Stimulated activated CD4-positive, alpha-beta T cell treated with anti-CD3 and anti-CD28 coated beads, Interleukin-15, amount 100 ng/mL, for 48 hours (primary cell): ENCODE measurements at regions not wholly inside any gene's neighbourhood (a gene's known extent, or its start where the extent isn't known, plus 50 kb on each side); places are given as distances from the start of the nearest gene placed in this dataset.
"Not testable (repeated sequence)": the region's sequence is repeated elsewhere in the genome, so short reads cannot be mapped to it uniquely, and the experiment has no call there.

Source experiments
- DNase-seq, 2 donors: peaks; one replicate each; pipeline ENCODE4 v3.0.0-alpha.2; 2020; ENCODE audit warnings: low read depth in 2 of 2

DNA sequence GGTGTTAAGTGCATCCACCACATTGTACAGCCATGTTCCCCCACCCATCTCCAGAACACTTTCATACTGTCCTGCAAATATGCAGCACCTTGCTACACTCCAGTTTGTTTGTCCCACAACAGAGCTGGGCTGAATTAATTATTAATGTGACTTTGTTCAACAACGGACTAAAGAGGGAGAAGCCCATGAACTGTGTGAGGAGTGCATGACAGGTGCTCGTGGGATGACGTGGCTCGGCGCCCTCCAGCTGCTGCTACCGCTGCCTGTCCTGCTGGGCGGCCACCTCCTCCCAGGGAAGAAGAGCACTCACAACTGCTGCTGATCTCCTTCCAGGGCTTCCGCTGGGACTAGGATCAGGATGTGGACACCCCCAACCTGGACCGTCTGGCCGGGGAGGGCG, 111.2 kb upstream of the DEFB108B start:
- not testable (repeated sequence) for DNase-seq

DNA sequence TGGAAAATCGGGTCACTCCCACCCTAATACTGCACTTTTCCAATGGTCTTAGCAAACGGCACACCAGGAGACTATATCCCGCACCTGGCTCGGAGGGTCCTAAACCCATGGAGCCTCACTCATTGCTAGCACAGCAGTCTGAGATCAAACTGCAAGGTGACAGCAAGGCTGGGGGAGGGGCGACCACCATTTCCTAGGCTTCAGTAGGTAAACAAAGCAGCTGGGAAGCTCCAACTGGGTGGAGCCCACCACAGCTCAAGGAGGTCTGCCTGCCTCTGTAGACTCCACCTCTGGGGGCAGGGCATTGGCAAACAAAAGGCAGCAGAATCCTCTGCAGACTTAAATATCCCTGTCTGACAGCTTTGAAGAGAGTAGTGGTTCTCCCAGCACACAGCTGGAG, 109.0 kb upstream of the DEFB108B start:
- not testable (repeated sequence) for DNase-seq

GRCh38 chr11:71730748-71731147, 102.3 kb upstream of the DEFB108B start:
- DNase-seq, result not testable (repeated sequence)

DNA sequence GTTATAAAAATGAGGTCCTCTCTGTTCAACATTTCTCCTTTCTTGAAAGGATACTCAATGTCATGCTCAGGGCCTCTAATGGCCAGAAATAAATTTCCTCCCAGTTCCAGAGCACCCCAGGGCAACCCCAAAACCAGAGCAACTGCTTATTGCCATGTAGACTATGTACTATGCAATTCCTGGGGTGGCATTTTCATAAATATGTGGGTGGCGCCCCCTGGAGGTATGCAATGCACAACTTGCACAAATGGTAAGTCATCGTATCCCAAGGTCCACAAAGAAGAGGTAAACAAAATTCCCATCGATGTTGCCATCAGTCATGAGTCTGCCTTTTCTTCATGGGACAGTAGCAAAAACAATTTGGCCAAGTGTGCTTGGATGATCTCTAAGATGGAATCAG, 98.6 kb upstream of the DEFB108B start:
- DNase-seq, result not testable (repeated sequence)

DNA sequence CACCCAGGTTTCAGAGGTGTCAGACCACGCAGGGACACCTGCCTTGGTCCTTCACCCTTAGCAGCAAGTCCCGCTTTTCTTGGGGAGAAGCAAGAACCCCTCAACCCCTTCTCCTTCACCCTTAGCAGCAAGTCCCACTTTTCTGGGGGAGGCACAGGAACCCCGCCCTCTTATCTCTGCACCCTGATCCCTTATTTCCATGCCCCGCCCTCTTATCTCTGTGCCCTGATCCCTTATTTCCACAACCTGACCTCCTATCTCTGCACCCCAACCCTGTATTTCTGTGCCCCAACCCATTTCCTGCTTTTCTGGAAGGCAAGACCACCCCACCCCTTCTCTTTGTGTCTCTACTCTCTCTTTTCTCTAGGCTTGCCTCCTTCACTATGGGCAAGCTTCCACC, 94.7 kb upstream of the DEFB108B start:
- DNase-seq, result not testable (repeated sequence)

DNA sequence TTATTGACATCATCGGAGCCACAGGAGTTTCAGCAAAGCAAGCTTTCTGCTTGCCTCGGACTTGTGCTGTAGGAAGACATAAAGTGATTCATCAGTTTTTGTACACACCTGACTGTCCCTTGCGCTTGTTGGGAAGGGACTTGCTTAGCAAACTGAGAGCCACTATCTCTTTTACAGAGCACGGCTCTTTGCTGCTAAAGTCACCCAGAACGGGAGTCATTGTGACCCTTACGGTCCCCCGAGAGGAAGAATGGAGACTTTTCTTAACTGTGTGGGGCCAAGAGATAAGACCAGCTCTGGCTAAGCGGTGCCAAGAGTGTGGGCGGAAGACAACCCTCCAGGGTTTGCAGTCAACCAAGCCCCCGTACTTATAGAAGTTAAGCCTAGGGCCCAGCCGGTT, 89.6 kb upstream of the DEFB108B start:
- not testable (repeated sequence) for DNase-seq

GRCh38 chr11:71745656-71746055, 87.3 kb upstream of the DEFB108B start:
- not testable (repeated sequence) for DNase-seq

GRCh38 chr11:71746263-71746662, 86.7 kb upstream of the DEFB108B start:
- not testable (repeated sequence) for DNase-seq

- not testable (repeated sequence) for DNase-seq
These were observed 83.9 kb upstream of the DEFB108B start for GRCh38 chr11:71748965-71749620.

GRCh38 chr11:71750908-71751307, 82.1 kb upstream of the DEFB108B start:
- not testable (repeated sequence) for DNase-seq

DNA sequence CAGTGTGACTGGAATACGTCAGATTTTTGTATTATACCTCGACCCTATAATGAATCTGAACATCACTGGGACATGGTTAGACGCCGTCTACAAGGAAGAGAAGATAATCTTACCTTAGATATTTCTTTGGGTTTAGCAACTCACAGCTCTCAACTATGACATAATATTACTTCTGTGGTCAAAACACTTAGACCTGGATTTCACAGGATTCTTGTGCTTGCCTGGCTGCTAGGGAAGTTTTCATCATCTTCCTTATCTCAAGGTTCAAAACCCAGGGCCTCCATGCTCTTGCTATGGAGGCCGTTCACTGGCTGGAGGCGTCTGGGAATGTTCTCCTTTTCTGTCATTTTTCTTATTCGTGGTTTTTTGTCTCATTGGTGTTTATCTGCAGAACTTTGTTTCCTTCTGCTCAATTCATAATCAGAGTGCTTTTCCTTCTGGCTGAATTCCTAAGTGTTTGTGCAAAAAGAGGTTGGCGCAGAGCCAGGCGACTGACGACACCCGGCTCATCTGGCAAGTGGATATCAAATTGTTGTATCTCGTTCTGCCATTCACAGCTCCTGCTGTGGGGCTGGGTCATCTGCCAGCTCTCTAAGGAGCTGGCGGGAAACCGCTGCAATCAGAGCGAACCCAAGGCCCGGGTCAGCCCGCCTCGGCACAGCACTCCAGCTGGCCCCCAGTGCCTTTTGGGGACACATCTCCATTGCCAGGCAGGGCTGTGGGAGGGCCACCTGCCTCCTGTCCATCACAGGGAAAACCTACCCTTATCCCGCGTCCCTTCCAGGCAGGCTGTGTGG, 68.1 kb upstream of the DEFB108B start:
- not testable (repeated sequence) for DNase-seq

DNA sequence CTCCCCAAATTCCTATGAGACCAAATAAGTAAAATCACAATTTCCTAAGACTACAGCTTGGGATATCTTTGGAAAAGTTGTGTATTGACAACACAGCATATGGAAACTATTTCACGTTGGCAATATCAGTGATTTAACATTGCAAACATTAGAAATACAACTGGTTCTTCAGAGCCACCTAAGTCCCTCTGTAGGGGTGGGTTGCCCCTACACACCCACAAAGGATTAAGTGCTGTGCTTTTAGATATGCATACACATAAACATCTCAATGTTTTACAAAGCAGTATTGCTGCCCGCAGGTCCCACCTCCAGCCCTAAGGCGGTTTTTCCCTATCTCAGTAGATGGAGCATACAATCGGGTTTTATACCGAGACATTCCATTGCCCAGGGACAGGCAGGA, 66.0 kb upstream of the DEFB108B start:
- not testable (repeated sequence) for DNase-seq

GRCh38 chr11:71772193-71772592, 60.8 kb upstream of the DEFB108B start:
- DNase-seq, result not testable (repeated sequence)

DNA sequence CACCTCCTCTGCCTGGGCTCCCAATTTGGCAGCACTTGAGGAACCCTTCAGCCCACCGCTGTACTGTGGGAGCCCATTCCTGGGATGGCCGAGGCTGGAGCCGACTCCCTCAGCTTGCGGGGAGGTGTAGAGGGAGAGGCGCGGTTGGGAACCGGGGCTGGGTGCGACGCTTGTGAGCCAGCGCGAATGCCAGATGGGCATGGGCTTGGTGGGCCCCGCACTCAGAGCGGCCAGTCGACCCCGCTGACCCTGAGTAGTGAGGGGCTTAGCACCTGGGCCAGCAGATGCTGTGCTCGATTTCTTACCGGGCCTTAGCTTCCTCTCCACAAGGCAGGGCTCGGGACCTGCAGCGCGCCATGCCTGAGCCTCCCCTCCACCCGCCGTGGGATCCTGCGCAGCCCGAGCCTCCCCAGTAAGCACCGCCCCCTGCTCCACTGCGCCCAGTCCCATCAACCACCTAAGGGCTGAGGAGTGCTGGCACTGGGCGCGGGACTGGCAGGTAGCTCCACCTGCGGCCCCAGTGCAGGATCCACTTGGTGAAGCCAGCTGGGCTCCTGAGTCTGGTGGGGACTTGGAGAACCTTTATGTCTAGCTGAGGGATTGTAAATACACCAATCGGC, 58.3 kb upstream of the DEFB108B start:
- no peak for DNase-seq

GRCh38 chr11:71780116-71780515, 52.9 kb upstream of the DEFB108B start:
- not testable (repeated sequence) for DNase-seq

DNA sequence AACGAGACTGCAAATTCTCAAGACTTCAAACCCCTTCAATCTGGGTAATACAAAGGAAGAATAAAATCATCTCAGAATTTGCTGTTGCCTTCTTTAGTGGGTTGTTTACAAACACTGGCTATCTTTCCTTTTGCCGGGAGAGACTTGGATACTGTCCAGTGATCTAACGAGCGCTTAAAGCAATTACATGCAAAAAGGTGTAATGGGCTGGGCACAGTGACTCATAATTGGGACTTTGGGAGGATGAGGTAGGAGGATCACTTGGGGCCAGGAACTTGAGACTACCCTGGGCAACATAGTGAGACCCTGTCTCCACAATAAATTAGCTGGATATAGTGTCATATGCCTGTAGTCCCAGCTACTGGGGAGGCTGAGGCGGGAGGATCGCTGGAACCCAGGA, 52.2 kb upstream of the DEFB108B start:
- DNase-seq, result not testable (repeated sequence)

GRCh38 chr11:71781491-71781890, 51.5 kb upstream of the DEFB108B start:
- not testable (repeated sequence) for DNase-seq

DNA sequence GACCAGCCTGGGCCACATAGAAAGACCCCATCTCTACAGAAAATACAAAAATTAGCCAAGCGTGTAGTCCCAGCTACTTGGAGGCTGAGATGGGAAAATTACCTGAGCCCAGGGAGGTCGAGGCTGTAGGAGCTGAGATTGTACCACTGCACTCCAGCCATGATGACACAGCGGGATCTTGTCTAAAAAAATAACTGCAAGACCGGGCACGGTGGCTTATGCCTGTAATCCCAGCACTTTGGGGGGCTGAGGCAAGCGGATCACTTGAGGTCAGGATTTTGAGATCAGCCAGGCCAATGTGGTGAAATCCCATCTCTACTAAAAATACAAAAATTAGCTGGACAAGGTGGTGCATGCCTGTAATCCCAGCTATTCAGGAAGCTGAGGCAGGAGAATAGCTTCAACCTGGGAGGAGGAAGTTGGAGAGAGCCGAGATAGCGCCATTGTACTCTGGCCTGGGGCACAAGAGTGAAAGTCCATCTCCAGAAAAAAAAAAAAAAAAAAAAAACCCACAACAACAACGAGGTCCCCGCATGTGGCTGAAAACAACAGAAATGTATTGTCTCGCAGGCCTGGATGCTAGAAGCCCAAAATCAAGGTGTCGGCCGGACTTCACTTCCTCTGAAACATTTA, 50.7 kb upstream of the DEFB108B start:
- DNase-seq, result not testable (repeated sequence)

DNA sequence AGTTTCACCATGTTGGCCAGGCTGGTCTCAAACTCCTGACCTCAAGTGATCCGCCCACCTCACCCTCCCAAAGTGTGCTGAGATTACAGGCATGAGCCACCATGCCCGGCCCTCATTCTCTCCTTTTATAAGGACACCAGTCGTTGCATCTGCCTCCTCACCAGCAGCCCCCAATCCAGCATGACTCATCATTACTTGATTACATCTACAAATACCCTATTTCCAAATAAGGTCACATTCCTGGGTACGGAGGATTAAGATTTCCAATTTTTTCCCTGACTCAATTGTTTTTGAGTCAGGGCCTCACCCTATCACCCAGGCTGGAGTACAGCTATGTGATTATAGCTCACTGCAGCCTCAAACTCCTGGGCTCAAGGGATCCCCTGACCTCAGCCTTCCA, 49.8 kb upstream of the DEFB108B start:
- DNase-seq, result not testable (repeated sequence)
